ENCODE measurements at regions not wholly inside any gene's neighbourhood (a gene's known extent, or its start where the extent isn't known, plus 50 kb on each side); places are given as distances from the start of the nearest gene placed in this dataset.

GRCh38 chr6:100271625-100272024 is 193.1 kb downstream of the SIM1 start:
- TF ChIP-seq, protein P1, sequence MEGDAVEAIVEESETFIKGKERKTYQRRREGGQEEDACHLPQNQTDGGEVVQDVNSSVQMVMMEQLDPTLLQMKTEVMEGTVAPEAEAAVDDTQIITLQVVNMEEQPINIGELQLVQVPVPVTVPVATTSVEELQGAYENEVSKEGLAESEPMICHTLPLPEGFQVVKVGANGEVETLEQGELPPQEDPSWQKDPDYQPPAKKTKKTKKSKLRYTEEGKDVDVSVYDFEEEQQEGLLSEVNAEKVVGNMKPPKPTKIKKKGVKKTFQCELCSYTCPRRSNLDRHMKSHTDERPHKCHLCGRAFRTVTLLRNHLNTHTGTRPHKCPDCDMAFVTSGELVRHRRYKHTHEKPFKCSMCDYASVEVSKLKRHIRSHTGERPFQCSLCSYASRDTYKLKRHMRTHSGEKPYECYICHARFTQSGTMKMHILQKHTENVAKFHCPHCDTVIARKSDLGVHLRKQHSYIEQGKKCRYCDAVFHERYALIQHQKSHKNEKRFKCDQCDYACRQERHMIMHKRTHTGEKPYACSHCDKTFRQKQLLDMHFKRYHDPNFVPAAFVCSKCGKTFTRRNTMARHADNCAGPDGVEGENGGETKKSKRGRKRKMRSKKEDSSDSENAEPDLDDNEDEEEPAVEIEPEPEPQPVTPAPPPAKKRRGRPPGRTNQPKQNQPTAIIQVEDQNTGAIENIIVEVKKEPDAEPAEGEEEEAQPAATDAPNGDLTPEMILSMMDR (IDR thresholded peaks at IDR 0.05; ENCODE audit: low read depth, low read length) = no peak
- no peak for DNase-seq
- Histone ChIP-seq H3K4me1 (no peaks in the 10 kb centered on the region), H3K9me3 (no peaks in the 10 kb centered on the region), H3K36me3 (no peaks in the 10 kb centered on the region), H3K27me3 (no peaks in the 10 kb centered on the region), H3K4me3 (ENCODE audit: low read depth, low read length) (no peak overlapping the region)

DNA sequence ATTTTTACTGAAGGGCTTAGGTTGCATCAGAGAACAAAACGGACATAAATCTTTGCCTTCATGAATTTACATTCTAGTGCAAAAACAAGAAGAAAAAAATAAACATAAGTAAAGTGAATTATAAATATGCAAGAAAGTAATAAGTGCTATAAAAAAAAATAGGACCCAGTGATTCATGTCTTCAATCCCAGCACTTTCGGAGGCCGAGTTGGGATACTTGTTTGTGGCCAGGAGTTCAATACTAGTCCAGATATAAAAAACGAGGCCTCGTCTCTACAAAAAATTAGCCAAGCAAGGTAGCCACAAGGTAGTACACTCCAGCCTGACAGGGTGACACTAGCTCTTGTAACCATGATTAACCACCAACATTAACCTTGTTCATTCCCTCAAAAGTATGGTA is 193.5 kb downstream of the SIM1 start:
- no peaks in the 10 kb centered on the region for H3K36me3 ChIP-seq
- peaks cover 3% of the 10 kb centered on the region for H3K27me3 ChIP-seq
- DNase-seq = no peak
- H3K4me1 ChIP-seq = no peaks in the 10 kb centered on the region
- H3K4me3 ChIP-seq (ENCODE audit: low read depth, low read length) = no peak overlapping the region
- TF ChIP-seq, protein P1 (IDR thresholded peaks at IDR 0.05; ENCODE audit: low read depth, low read length) = no peak
- no peaks in the 10 kb centered on the region for H3K9me3 ChIP-seq

DNA sequence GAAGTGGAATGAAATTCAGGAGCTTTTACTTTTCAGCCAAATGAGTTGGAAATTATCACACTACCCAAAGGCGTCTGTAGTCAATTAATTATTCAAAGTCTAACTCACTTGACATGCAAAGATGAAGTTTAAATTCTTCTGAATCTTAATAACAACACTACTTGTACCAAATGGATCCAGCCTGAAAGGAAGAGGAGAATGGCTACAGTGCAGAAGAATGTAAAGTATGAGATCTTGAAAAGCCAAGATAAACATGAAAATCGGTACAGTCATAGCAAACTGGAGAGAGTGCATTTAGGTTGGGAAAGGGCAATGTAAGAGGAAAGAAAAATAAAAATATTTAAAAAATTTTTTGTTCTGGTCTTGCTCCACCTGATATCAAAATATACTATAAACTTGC is 195.5 kb downstream of the SIM1 start:
- Histone ChIP-seq H3K4me1 (no peaks in the 10 kb centered on the region), H3K36me3 (no peaks in the 10 kb centered on the region), H3K27me3 (peaks cover 3% of the 10 kb centered on the region), H3K9me3 (no peaks in the 10 kb centered on the region), H3K4me3 (ENCODE audit: low read depth, low read length) (no peak overlapping the region)
- DNase-seq = no peak
- TF ChIP-seq, protein P1 (IDR thresholded peaks at IDR 0.05; ENCODE audit: low read depth, low read length) = no peak

- Histone ChIP-seq H3K4me1 (no peaks in the 10 kb centered on the region), H3K4me3 (ENCODE audit: low read depth, low read length) (no peak overlapping the region), H3K36me3 (no peaks in the 10 kb centered on the region), H3K9me3 (no peaks in the 10 kb centered on the region), H3K27me3 (peaks cover 3% of the 10 kb centered on the region)
- DNase-seq = no peak
- TF ChIP-seq, protein P1 (IDR thresholded peaks at IDR 0.05; ENCODE audit: low read depth, low read length) = no peak
These were observed 196.4 kb downstream of the SIM1 start for GRCh38 chr6:100268326-100268725.

DNA sequence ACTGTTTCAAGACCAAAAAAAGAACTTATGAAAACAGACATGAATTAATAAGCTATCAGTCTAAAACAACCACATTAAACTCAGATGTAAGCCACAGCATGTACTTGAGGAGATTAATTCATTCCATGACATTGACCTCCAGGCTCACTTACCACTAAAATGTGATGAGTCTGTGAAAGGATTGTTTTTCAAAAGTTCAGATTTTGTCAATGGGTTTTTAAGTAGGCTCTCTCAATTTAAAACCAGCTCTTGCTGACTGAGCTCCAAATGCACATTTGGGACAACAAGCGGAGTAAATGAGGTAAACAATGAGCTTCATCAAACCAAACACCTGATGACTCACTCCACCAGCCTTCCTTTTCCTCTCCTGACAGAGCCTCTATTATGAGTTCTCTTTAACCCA is 197.0 kb downstream of the SIM1 start:
- TF ChIP-seq, protein P1 (IDR thresholded peaks at IDR 0.05; ENCODE audit: low read depth, low read length) = no peak
- Histone ChIP-seq H3K4me1 (no peaks in the 10 kb centered on the region), H3K27me3 (peaks cover 3% of the 10 kb centered on the region), H3K4me3 (ENCODE audit: low read depth, low read length) (no peak overlapping the region), H3K9me3 (no peaks in the 10 kb centered on the region), H3K36me3 (no peaks in the 10 kb centered on the region)
- DNase-seq = no peak

DNA sequence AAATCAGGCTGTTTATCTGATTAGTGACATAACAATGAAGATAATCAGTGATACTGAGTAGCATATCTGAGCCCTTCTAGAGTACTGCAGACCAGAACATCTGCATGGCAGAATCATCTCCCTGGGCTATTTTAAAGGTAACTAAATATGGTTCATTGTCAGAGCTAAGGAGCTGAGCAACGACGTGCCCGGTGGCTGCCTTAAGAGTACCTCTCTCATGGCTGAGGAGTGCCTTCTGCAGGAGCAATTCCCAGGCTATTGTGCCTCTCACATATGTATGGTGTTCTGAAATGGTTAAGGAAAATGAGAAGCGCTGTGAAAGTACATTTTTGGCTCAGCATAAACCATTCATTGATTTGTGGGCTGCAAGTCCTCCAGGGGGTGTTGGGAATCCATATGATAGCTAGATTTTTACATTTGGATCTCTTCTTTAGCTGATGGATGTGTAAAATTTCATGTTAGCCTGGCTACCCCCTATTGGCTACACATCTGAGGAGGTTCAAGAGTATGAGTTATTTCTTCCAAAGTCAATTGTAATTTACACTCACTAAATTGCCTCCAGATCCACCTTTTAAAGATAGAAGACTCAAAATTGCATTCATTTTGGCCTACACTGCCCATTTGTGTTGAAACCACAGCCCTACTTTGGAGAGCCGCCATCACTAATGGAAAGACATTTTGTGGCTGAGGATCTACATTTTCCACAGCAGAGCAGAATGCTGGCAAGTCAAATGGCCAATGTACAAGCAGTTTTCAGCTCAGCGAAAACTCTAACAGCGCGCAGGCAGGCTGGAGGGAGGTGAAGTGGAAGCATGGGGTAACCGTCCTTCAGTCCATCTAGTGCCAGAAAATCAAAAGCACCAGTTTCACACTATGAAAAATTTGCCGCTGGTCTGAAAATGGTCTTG is 198.0 kb downstream of the SIM1 start:
- Histone ChIP-seq H3K9me3 (no peaks in the 10 kb centered on the region), H3K27me3 (peaks cover 3% of the 10 kb centered on the region), H3K4me3 (ENCODE audit: low read depth, low read length) (no peak overlapping the region), H3K36me3 (no peaks in the 10 kb centered on the region), H3K4me1 (no peaks in the 10 kb centered on the region)
- TF ChIP-seq, protein P1 (IDR thresholded peaks at IDR 0.05; ENCODE audit: low read depth, low read length) = no peak
- no peak for DNase-seq

All from BE2C (cell line).